ENCODE measurements at regions not wholly inside any gene's neighbourhood (a gene's known extent, or its start where the extent isn't known, plus 50 kb on each side); places are given as distances from the start of the nearest gene placed in this dataset.

DNA sequence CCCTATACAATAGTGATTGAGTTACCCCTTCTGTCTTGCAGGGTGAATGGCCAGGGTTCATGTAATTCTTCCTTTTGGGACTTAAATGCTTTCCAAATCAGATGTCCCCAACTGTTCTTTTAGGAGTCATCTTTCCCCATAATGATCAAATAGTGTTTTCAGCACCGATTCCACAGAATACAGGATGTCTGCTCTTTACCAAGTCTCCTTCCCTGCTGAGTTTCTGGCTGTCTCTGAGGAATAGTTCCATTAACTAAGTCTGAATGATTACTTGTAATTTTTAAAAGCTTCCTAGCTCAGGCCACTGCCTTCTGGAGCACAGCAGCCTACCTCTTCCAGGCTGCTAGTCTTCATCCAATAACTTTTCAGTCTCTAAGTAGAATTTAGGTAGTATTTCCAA, 630.7 kb upstream of the ZNF608 start:
- DNase-seq (ENCODE audit: low read depth in 2 of 2) = no peak

DNA sequence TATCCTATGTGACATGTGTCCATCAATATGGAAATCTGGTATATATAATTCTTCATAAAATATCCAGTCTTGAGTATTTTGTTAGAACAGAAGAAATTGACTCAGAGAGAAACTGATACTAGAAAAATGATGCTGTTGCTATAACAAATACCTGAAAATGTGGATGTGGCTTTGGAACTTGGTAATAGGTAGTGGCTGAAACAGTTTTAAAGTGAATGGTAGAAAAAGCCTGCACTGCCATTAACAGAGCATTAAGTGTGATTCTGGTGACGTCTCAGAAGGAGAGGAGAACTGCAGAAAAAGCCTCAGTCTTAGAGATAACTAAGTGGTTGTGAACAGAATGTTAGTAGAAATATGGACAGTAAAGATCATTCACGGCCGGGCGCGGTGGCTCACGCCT, 634.9 kb upstream of the ZNF608 start:
- DNase-seq (ENCODE audit: low read depth in 2 of 2) = no peak

DNA sequence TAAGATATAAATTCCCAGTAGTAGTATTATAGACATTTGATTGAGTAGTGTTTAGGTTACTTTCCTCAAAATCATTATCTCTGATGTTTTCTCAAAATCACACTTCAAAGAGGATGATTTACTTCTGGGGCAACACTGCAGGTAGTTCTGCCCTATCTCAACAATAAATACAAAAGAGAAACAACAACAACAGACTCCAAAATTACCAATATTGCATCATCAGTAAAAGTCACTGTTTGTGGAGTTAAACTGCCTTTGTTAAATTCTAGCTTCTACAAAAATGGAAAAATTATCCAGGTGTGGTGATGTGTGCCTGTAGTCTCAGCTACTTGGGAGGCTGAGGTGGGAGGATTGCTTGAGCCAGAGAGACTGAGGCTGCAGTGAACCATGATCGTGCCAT, 637.6 kb upstream of the ZNF608 start:
- no peak for DNase-seq (ENCODE audit: low read depth in 2 of 2)

DNA sequence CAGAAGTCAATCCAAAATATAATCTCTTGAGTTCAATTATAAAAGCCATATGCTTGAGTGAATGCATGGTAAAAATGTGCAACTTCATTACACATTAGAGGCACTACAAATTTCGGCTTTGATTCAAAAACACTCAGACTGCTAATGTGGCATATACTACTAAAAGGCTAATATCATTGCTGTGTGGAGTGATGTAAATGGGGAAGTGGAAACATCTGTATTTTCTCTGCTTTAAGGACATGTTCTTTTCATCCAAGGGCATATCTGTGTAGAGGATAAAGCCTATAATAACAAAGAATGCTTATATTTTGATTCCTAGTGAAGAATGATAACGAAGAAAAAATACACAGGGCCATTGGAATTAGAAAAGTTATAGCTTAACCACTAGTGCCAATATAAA, 643.9 kb upstream of the ZNF608 start:
- DNase-seq (ENCODE audit: low read depth in 2 of 2) = no peak

DNA sequence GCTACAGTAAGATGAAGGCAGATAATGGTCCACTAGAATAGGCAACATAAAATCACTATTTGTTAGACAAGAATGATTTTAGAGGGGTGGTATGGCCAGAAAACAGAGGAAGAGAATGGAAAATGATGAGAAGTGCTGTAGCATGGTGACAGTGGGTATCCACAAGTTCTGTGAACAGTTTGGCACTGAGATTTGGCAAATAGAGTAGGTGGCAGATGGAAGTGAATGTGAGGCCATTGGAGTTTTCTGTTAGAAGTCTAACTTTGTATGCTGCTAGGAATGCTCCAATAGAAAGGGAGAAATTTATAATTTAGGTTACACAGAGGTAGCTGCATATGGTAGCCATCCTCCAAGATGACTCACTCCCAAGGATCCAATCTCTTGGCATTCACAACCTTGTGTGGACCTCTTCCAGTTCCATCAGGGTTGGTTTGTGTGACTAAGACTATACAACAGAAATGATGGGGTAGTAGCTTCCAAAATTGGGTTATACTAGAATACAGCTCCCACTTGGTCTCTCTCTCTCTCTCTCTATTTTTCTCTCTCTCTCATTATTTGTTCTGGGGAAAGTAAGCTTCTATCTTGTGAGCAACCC, 646.9 kb upstream of the ZNF608 start:
- no peak for DNase-seq (ENCODE audit: low read depth in 2 of 2)

DNA sequence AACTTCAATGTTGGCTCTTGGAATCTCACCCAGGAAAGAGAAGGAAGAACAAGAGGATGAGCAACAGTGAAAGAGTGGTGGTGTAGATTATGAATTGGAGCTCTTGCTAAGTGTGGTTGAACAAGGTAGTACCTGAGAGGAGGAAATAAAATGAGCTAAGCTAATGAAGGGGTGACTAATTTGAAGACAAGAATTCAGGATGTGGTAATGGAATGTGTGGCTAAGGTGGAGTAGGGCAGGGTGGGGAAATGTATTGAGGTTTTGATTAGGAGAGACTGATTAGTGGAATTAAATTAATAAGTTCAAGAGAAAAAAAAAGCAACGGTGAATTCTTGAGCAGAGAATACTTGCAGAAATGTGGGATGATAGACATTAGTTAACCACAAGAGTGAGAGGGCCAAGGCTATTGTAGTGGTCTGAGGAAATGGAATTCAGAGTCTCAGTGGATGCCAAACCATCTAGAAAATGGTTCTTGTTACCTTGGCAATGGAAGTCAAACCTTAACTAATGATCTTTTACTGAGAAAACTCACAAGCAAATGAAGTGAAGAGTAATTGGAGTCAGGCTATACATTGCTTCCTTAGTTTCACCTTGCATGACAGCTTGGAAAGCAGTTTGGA, 648.3 kb upstream of the ZNF608 start:
- no peak for DNase-seq (ENCODE audit: low read depth in 2 of 2)

DNA sequence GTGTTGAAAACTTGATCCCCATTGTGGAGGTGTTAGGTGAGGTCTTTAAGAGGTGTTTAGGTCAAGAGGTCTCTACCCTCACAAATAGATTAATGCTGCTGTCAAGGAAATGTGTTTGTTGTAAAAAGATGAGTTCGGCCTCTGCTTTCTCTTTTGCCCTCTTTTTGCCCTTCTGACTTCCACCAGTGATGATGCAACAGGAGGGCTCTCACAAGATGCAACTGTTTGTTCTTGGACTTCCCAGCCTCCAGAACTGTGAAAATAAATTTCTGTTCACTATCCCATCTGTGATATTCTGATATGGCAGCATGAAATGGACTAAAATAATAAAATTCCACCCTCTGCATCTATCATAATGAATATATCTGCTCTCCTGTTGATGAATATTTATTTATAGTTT, 650.0 kb upstream of the ZNF608 start:
- DNase-seq (ENCODE audit: low read depth in 2 of 2) = no peak

DNA sequence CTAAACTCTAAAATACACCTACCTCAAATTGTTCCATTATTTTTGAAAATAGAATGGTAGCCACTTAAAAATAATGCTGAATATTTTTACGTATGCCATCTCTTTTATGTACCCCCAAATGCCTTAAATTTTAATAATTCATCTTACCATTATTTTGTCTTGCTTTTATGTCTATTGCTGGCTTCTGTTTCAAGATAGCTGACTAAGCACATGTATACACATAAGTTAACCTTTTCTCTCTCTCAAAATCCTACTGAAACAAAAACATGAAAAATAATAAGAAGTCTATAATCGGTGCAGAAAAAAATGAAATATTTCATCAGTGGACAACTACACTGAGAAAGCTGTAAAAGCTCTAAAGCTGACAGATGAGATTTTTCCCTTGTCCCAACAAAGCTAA, 652.0 kb upstream of the ZNF608 start:
- DNase-seq (ENCODE audit: low read depth in 2 of 2) = no peak

DNA sequence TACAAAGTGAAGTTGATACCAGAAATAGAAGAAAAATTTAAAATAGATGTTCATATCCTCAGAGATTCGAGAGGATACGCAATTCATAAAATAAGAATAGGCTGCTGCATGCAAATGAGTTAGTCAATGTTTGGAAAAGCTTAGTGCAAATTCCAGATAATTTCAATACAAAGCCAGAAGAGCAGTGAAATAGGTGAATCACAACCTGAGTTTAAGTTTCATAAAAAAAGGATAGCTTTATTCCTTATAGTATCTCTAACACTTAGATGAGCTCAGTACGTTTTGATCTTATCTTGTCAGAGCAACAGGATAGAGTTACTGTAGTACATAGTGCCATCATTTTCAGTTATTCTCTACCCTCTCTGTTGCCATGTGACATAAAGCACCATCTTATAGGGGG, 653.4 kb upstream of the ZNF608 start:
- no peak for DNase-seq (ENCODE audit: low read depth in 2 of 2)

DNA sequence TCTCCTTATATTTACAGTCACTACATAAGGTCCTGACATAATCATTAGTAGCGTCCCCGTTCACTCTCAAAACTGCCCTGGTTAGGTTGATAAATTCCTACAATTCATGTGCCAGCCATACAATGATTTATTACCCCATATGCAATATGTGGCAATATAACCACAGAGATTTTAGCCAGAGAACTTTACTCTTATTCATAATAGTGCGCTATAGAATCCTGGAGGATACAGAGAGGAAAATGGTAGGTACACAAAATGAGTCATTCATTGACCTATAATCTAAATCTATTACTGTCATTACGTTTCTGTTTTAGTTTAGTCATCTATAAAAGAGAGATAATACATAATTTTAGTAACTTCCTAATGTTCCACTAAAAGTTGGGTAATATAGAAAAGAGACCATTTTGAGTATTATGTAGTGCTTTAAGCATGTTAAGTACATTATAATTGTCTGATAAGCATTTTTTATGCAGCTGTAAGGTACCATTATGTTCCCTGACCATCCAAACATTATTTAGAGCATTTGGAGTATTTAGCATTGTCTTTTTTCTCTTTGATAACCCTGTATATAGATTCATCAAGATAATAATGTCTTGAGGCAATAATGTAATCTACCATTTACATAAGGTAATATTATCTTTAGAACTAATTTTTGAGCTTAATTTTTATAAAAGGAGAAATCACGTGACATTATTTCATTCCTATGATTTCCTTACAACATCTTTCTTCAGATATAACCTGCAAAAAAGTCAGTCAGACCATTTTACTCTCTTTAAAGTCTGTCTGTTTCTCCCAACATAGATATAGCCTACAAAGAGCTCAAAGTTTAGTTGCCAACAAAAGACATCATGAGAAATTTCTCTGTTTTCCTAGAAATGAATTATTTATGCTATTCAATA, 655.5 kb upstream of the ZNF608 start:
- no peak for DNase-seq (ENCODE audit: low read depth in 2 of 2)

DNA sequence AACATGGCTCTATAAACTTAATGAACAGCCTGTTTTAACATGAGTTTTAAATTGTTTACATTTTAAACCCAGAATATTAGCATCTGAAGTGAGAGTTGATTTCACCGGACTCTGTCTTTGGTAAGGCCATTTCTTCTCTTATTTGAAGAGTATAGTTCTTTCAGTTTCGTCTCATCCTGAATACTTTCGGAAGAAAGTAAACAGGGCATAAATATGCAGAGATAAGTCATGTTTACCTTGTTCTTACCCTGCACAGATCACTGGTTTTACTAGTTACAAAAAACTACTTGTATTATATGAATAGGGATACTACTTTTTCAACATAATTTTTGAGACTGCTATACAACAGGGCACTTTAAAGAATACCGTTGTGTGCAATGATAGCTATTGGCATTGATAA, 656.3 kb upstream of the ZNF608 start:
- DNase-seq (ENCODE audit: low read depth in 2 of 2) = no peak

DNA sequence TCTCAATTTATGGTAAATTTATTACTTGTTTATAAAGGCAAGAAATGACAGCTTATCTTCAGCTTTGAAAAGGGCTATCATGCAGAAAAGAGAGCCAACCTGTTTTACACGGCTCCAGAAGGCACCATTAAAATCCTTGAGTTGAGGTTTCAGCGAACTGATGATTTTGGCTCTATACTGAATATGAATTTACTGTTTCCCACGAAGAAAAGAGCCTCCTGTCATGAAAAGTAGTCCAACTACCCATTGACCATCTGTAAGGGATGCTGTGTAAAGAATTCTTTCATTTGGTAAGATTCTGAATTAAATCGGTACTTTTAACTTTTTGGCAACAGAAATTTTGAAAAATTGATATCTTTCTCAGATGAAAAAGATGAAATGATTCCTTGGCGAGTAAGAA, 657.6 kb upstream of the ZNF608 start:
- DNase-seq (ENCODE audit: low read depth in 2 of 2) = no peak

DNA sequence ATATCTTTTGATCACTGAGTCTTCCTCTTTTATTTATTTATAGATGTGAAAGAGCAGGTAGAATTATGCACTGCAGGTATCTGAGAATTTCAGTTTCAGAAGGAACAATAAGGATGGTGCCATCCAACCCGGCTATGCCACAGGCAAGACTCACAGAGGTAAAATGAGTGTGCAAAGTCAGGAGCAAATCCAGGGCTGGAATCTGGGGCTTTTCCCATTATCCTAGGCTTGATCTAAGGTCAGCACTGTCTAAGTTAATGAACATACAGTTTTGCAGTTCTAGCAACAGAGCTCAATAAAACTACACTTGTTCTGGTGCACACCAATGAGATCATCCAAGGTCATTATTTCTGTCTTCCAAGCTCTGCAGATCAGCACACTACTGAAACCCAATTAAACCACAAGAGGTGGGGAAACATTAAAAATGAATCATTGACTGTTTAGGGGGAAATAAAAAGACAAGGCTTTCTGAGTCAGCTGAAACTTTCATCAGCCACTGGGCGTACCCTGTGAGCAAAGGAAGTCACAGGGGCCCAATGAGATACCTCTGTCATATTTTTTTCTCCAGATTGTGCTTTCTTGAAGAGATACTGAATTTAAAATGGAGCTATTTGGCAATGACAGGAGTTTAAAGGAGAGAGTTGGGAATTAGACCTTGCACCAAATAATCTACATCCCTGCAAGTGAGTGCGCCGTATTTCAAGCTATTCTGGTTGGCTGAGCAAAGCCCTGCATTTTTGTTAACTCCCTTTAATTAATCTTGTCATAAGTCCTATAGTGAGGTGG, 662.2 kb upstream of the ZNF608 start:
- no peak for DNase-seq (ENCODE audit: low read depth in 2 of 2)

DNA sequence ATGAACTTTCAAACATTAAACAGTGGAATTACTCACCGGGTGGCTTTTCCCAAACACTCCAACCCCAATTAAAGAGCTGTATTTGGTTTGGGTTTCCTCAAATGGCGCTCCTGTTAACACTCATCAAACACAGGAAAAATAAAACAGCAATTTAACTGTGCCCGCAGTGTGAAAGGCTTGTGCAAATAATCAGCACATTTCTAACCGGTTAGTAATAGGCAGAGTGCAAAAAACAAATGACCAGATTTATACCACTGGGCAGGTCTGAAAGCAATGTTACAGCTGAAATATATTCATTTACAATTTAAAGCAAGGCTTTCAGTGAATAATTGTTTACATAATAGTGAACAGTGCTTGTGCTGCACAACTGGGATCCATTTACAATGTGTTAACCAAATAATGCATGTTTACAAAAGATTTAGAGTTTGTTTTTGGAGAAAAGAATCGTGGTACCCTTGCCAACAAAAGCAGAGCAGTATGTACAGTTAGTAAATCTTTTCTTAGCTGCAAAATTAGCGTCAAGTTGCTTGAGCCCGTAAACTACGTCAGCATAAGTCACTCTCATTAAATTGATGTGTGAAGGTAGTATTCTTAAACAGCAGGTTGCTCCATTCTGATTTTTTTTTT, 662.9 kb upstream of the ZNF608 start:
- no peak for DNase-seq (ENCODE audit: low read depth in 2 of 2)

DNA sequence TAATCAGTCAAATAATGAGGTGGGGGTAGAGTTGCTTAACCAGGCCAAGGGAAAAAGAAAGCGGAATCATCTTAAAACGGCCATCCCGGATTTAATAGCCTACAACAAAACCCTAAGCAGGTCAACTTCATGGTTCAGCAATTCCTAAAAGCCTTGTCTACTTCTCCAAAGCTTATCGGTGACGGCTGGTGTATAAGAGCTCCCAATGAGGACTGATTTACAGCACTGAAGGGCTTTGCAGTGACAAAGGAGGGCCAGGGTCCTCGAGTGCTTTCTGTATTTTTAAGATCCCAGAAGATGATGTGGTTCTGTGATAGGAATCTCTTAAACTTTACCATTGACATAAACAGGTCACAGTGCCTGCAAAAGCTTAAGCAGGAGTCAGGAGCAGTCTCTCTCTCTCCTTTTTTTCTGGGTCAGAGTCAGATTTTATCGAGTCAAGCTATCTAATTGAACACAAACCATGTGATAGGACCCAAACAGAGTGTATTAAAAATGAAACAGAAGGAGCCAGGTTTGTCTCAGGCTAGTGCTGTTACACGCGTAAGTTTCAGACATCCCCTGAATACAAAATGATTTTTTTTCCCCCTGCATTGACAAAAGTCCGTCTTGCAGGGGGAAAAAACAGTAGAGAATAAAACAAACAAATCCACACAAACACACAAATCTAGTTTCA, 663.6 kb upstream of the ZNF608 start:
- no peak for DNase-seq (ENCODE audit: low read depth in 2 of 2)

DNA sequence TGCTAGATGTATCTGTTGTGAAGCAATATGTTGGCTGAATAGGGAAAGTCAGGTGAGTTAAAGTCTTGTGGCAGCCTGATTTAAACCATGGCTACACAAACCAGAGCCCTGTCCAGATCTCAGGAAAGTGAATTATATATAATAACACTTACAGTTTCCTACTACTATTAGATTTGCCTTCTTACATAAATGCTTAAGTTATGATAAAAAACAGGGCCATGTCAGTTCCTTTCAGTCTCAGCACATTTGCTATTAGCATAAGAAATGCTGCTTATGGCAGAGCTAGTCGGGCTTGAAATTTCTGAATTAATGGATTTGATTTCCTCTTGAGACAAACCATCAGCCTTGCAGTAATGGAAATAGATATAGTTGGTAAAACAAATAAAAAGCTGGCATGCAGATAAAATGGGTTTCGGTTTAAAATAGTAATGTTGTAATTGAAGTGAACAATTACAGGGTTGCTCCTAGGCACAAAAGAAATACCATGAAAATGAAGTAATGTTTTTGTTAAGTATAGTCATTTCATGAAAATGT, 664.2 kb upstream of the ZNF608 start:
- no peak for DNase-seq (ENCODE audit: low read depth in 2 of 2)

DNA sequence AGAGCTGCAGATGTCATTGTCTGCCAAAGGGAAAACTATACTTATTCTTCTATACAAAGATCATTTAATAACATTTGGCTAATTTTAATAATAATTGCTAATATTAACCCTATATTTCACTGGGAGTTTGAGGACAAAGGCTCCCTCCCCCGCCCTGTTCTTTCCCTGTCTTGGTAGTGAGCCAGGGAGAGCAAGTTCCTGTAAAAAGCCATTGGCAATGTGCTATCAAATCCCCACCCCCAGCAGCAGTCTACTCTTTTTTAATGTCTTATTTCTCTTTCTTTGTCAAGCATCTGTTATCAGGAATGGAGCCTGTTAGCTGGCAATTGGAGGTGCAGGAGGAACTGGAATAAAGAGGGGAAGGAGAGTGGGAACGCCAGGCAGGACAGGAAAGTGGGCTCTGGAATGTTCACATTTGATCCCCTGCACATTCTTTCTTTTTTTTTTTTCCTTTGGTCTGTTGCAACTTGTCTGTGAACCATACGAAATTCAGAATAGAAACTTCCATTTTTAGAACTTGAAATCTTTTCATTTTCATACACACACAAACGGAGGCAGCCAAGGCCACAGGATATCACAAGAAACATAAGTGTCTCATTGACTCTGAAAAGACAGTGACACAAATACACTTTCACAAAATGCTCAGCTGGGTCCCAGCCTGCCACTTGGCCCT, 664.8 kb upstream of the ZNF608 start:
- DNase-seq (ENCODE audit: low read depth in 2 of 2) = no peak

DNA sequence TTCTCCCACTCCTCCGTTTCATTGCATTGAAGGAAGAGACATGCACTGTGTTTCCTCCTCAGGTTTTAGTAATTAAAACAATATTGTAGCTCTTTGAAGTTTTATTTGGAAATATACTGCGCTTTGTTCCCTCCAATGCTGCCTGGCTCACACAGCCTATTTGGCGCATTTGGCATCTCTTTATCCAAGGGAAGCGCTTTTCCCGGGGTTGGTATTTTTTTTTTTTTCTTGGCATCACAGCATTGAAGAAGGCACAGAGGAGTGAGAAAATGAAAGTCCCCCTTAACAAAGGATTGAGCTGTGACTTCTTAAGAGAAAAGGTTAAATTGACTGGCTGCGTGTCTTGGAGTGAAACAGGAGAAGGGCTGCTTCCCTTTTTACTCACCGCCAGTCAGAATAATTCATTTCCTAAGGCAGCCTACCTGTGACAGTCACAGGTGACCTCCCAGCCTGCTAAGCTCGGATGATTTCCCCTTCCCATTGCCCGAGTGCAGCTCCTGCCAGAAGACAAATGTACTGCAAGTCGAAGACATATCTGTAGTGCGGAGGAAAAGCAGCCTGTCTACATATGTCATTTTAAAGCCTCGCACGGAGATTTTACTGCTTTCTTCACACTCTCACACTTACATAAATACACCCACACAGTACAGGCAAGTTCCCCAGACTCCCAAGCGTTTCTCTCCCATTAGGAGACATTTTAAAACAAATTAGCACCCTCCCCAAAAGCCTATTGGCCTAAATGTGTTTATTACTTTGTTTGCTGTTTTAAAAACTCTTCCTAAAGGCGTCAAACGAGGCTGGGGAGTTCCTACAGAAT, 665.5 kb upstream of the ZNF608 start:
- no peak for DNase-seq (ENCODE audit: low read depth in 2 of 2)
